Natural killer cell (primary cell): ENCODE measurements at regions not wholly inside any gene's neighbourhood (a gene's known extent, or its start where the extent isn't known, plus 50 kb on each side); places are given as distances from the start of the nearest gene placed in this dataset.

Experiments
- ATAC-seq, 3 donors: fragments of 150-1000 bp in 2 of 3; fragments of 200-7000 bp in 1 of 3; cut with Tn5 transposase; 1 replicate in 1 of 3; 2 replicates in 2 of 3; pipeline ENCODE4 v1.10.0; 2021; ENCODE audit warnings: mild to moderate bottlenecking in 2 of 3, moderate library complexity in 2 of 3
- DNase-seq, 2 donors: peaks; one replicate each; pipeline versions ENCODE4 v3.0.0 to v3.0.0-alpha.2; 2013 to 2021; ENCODE audit warnings: mixed read lengths in 1 of 2
- H3K27ac ChIP-seq: one replicate; pipeline ENCODE4 v1.5.1; 2013; ENCODE audit warnings: mild to moderate bottlenecking, low read length
- H3K27me3 ChIP-seq: one replicate; pipeline ENCODE4 v1.6.1; 2013; ENCODE audit warnings: low read length; ENCODE audit not compliant: control insufficient read depth, insufficient read depth
- H3K36me3 ChIP-seq: one replicate; pipeline ENCODE4 v1.6.1; 2013; ENCODE audit warnings: low read length; ENCODE audit not compliant: control insufficient read depth, insufficient read depth
- H3K4me1 ChIP-seq: one replicate; pipeline ENCODE4 v1.6.1; 2013; ENCODE audit warnings: low read length; ENCODE audit not compliant: control insufficient read depth, insufficient read depth
- H3K4me3 ChIP-seq: one replicate; pipeline ENCODE4 v1.5.1; 2013; ENCODE audit warnings: low read length
- H3K9me3 ChIP-seq: one replicate; pipeline ENCODE4 v1.6.1; 2013; ENCODE audit warnings: low read length; ENCODE audit not compliant: control insufficient read depth, insufficient read depth
- H3K27ac Mint-ChIP-seq, 2 donors: one replicate each; pipeline ENCODE4 v1.8.0; 2022; ENCODE audit warnings: mild to moderate bottlenecking in 2 of 2, mixed read lengths in 2 of 2, moderate library complexity in 1 of 2
- H3K27me3 Mint-ChIP-seq, 2 donors: one replicate each; pipeline ENCODE4 v1.8.0; 2022; ENCODE audit warnings: low read depth in 2 of 2, mixed read lengths in 2 of 2
- H3K36me3 Mint-ChIP-seq: one replicate; pipeline ENCODE4 v1.8.0; 2022; ENCODE audit warnings: mixed read lengths
- H3K4me1 Mint-ChIP-seq, 2 donors: one replicate each; pipeline ENCODE4 v1.8.0; 2022; ENCODE audit warnings: mixed read lengths in 2 of 2
- H3K4me3 Mint-ChIP-seq: one replicate; pipeline ENCODE4 v1.8.0; 2022; ENCODE audit warnings: mild to moderate bottlenecking, moderate library complexity, mixed read lengths
- H3K9me3 Mint-ChIP-seq, 2 donors: one replicate each; pipeline ENCODE4 v1.8.0; 2022; ENCODE audit warnings: mixed read lengths in 2 of 2
- CTCF ChIP-seq: fragments of 200-600 bp; IDR thresholded peaks from one replicate; pipeline ENCODE4 v1.8.0; 2022; ENCODE audit warnings: antibody characterized with exemption
- WGBS: methylation state at CpG from one replicate; pipeline ENCODE4 v1.1.7; 2013; ENCODE audit warnings: missing lambda C conversion rate; ENCODE audit not compliant: insufficient coverage; 5-methylcytosine and 5-hydroxymethylcytosine counted together
- intact Hi-C: fragments of 100-400 bp; cut with micrococcal nuclease; formaldehyde crosslinking; loops from one replicate; pipeline ENCODE4 v1.14.2; 2022

GRCh38 chr13:34128661-34129060, 310.7 kb downstream of the RFC3 start:
- no peak overlapping the region for H3K4me3 Mint-ChIP-seq
- no peaks in the 10 kb centered on the region for H3K36me3 Mint-ChIP-seq
- intact Hi-C loops, result no loop called here
- peaks cover 4 to 6% of the 10 kb centered on the region in 2 donors for H3K9me3 Mint-ChIP-seq
- no peak for TF ChIP-seq CTCF
- DNase-seq, result no peak
- Histone ChIP-seq H3K27ac (no peak overlapping the region), H3K36me3 (no peaks in the 10 kb centered on the region), H3K27me3 (no peaks in the 10 kb centered on the region), H3K9me3 (no peaks in the 10 kb centered on the region), H3K4me3 (no peak overlapping the region), H3K4me1 (no peaks in the 10 kb centered on the region)
- no CpG with 5 or more reads among the region's 3 CpGs for WGBS
- no peaks in the 10 kb centered on the region for H3K27me3 Mint-ChIP-seq
- ATAC-seq, result no peak
- H3K27ac Mint-ChIP-seq, result no peak overlapping the region
- no peaks in the 10 kb centered on the region for H3K4me1 Mint-ChIP-seq

- no peaks in the 10 kb centered on the region for H3K4me1 Mint-ChIP-seq
- intact Hi-C loops, result no loop called here
Observed at GRCh38 chr13:34129436-34129835, 311.5 kb downstream of the RFC3 start.

GRCh38 chr13:34137200-34137599, 319.3 kb downstream of the RFC3 start:
- H3K9me3 Mint-ChIP-seq, result peaks cover 14% of the 10 kb centered on the region in 2 donors
- Histone ChIP-seq H3K4me3 (no peak overlapping the region), H3K4me1 (no peaks in the 10 kb centered on the region), H3K27me3 (no peaks in the 10 kb centered on the region), H3K27ac (no peak overlapping the region), H3K36me3 (no peaks in the 10 kb centered on the region), H3K9me3 (peaks cover 2% of the 10 kb centered on the region)
- H3K27me3 Mint-ChIP-seq, result no peaks in the 10 kb centered on the region
- intact Hi-C loops, result no loop called here
- H3K4me3 Mint-ChIP-seq, result no peak overlapping the region
- H3K4me1 Mint-ChIP-seq, result no peaks in the 10 kb centered on the region
- no peak overlapping the region for H3K27ac Mint-ChIP-seq
- TF ChIP-seq CTCF, result no peak
- no peak for DNase-seq
- no peak for ATAC-seq
- H3K36me3 Mint-ChIP-seq, result peaks cover 9% of the 10 kb centered on the region
- WGBS, result 72% methylated on average over 2 of the region's 2 CpGs

More at GRCh38 chr13:34129436-34129835, 311.5 kb downstream of the RFC3 start:
- no peaks in the 10 kb centered on the region for H3K36me3 ChIP-seq
- Mint-ChIP-seq H3K27me3 (no peaks in the 10 kb centered on the region), H3K36me3 (no peaks in the 10 kb centered on the region), H3K9me3 (peaks cover 4 to 6% of the 10 kb centered on the region in 2 donors), H3K27ac (no peak overlapping the region), H3K4me3 (no peak overlapping the region)
- no peak for DNase-seq
- H3K9me3 ChIP-seq, result no peaks in the 10 kb centered on the region
- no peak overlapping the region for H3K4me3 ChIP-seq
- TF ChIP-seq CTCF, result no peak
- no peaks in the 10 kb centered on the region for H3K4me1 ChIP-seq
- no peak overlapping the region for H3K27ac ChIP-seq
- no peaks in the 10 kb centered on the region for H3K27me3 ChIP-seq
- no peak for ATAC-seq

GRCh38 chr13:34139660-34140227, 321.8 kb downstream of the RFC3 start:
- H3K9me3 ChIP-seq, result peaks cover 2% of the 10 kb centered on the region
- no peak for TF ChIP-seq CTCF
- H3K27me3 ChIP-seq, result no peaks in the 10 kb centered on the region
- no peak for ATAC-seq
- WGBS, result 81% methylated on average over 2 of the region's 4 CpGs
- no peak overlapping the region for H3K4me3 ChIP-seq
- H3K36me3 ChIP-seq, result no peaks in the 10 kb centered on the region
- Mint-ChIP-seq H3K4me1 (no peaks in the 10 kb centered on the region), H3K27ac (no peak overlapping the region), H3K36me3 (peaks cover 9% of the 10 kb centered on the region), H3K27me3 (no peaks in the 10 kb centered on the region), H3K9me3 (peaks cover 12 to 14% of the 10 kb centered on the region in 2 donors), H3K4me3 (no peak overlapping the region)
- no peak for DNase-seq
- intact Hi-C loops, result no loop called here
- no peaks in the 10 kb centered on the region for H3K4me1 ChIP-seq
- no peak overlapping the region for H3K27ac ChIP-seq
